Liver (tissue), 7 donors: ENCODE measurements at regions not wholly inside any gene's neighbourhood (a gene's known extent, or its start where the extent isn't known, plus 50 kb on each side); places are given as distances from the start of the nearest gene placed in this dataset.

Source experiments
- DNase-seq: peaks from one replicate; pipeline ENCODE4 v3.0.0-alpha.2; 2017; ENCODE audit warnings: low spot score
- H3K27ac ChIP-seq, 2 donors: one replicate each; pipeline ENCODE4 v1.7.0; 2013; ENCODE audit warnings: inconsistent platforms in 2 of 2, low read length in 2 of 2, control low read depth in 1 of 2, low read depth in 1 of 2, mild to moderate bottlenecking in 1 of 2
- H3K27me3 ChIP-seq, 4 donors: one replicate each; pipeline versions ENCODE4 v1.6.1 to v1.7.0; 2013; ENCODE audit warnings: low read length in 3 of 4, inconsistent platforms in 1 of 4, mild to moderate bottlenecking in 1 of 4, moderate library complexity in 1 of 4; ENCODE audit not compliant: control insufficient read depth in 4 of 4, insufficient read depth in 4 of 4
- H3K36me3 ChIP-seq, 4 donors: one replicate each; pipeline versions ENCODE4 v1.6.1 to v1.7.0; 2013; ENCODE audit warnings: low read length in 3 of 4, mild to moderate bottlenecking in 3 of 4, low read depth in 1 of 4, moderate library complexity in 1 of 4; ENCODE audit not compliant: control insufficient read depth in 4 of 4, insufficient read depth in 3 of 4
- H3K4me1 ChIP-seq, 4 donors: one replicate each; pipeline versions ENCODE4 v1.6.1 to v1.7.0; 2013; ENCODE audit warnings: low read length in 3 of 4, mild to moderate bottlenecking in 3 of 4, moderate library complexity in 1 of 4; ENCODE audit not compliant: control insufficient read depth in 4 of 4, insufficient read depth in 4 of 4
- H3K4me3 ChIP-seq, 3 donors: one replicate each; pipeline versions ENCODE4 v1.6.1 to v1.7.0; 2013; ENCODE audit warnings: low read length in 3 of 3, control low read depth in 1 of 3, low read depth in 1 of 3, mild to moderate bottlenecking in 1 of 3
- H3K9ac ChIP-seq, 2 donors: one replicate each; pipeline ENCODE4 v1.7.0; 2013; ENCODE audit warnings: low read length in 2 of 2, mild to moderate bottlenecking in 2 of 2, moderate library complexity in 2 of 2, control low read depth in 1 of 2, low read depth in 1 of 2
- H3K9me3 ChIP-seq, 4 donors: one replicate each; pipeline versions ENCODE4 v1.6.1 to v1.7.0; 2013; ENCODE audit warnings: low read length in 3 of 4; ENCODE audit not compliant: control insufficient read depth in 4 of 4
- ATF3 ChIP-seq: IDR thresholded peaks from 2 replicates; pipeline ENCODE4 v1.6.1; 2016; ENCODE audit warnings: antibody characterized with exemption
- EGR1 ChIP-seq, 2 donors: IDR thresholded peaks; 2 replicates each; pipeline ENCODE4 v1.6.1; 2016 to 2018; ENCODE audit warnings: antibody characterized with exemption in 2 of 2, low read depth in 2 of 2
- FOXA1 ChIP-seq: IDR thresholded peaks from 2 replicates; pipeline ENCODE4 v1.6.1; 2016; ENCODE audit warnings: antibody characterized with exemption
- FOXA2 ChIP-seq: IDR thresholded peaks from 2 replicates; pipeline ENCODE4 v1.6.1; 2016; ENCODE audit warnings: antibody characterized with exemption
- GABPA ChIP-seq, 2 donors: IDR thresholded peaks in 1 of 2; conservative IDR thresholded peaks in 1 of 2; 2 replicates each; pipeline ENCODE4 v1.6.1; 2016; ENCODE audit warnings: antibody characterized with exemption in 2 of 2, mild to moderate bottlenecking in 1 of 2, moderate library complexity in 1 of 2
- HNF4A ChIP-seq, 2 donors: conservative IDR thresholded peaks; 2 replicates each; pipeline ENCODE4 v1.6.1; 2016; ENCODE audit warnings: antibody characterized with exemption in 2 of 2, mild to moderate bottlenecking in 2 of 2
- HNF4G ChIP-seq: IDR thresholded peaks from 2 replicates; pipeline ENCODE4 v1.6.1; 2016; ENCODE audit warnings: antibody characterized with exemption
- NR2F2 ChIP-seq: IDR thresholded peaks from 2 replicates; pipeline ENCODE4 v1.6.1; 2016; ENCODE audit warnings: antibody characterized with exemption
- RAD21 ChIP-seq, 2 donors: IDR thresholded peaks; 2 replicates each; pipeline ENCODE4 v1.6.1; 2016; ENCODE audit warnings: antibody characterized with exemption in 2 of 2, mild to moderate bottlenecking in 2 of 2
- REST ChIP-seq: IDR thresholded peaks from 2 replicates; pipeline ENCODE4 v1.6.1; 2016; ENCODE audit warnings: antibody characterized with exemption, mild to moderate bottlenecking
- RXRA ChIP-seq, 2 donors: IDR thresholded peaks; 2 replicates each; pipeline ENCODE4 v1.6.1; 2017 to 2018; ENCODE audit warnings: antibody characterized with exemption in 2 of 2, mild to moderate bottlenecking in 1 of 2
- SP1 ChIP-seq: IDR thresholded peaks from 2 replicates; pipeline ENCODE4 v1.6.1; 2018; ENCODE audit warnings: antibody characterized with exemption, mild to moderate bottlenecking
- TAF1 ChIP-seq: conservative IDR thresholded peaks from 2 replicates; pipeline ENCODE4 v1.6.1; 2016; ENCODE audit warnings: antibody characterized with exemption, mild to moderate bottlenecking
- YY1 ChIP-seq: IDR thresholded peaks from 2 replicates; pipeline ENCODE4 v1.6.1; 2016; ENCODE audit warnings: antibody characterized with exemption, mild to moderate bottlenecking
- ZBTB33 ChIP-seq: IDR thresholded peaks from 2 replicates; pipeline ENCODE4 v1.6.1; 2016; ENCODE audit warnings: antibody characterized with exemption
- WGBS: extraction: QIAGEN DNeasy Blood & Tissue Kit; methylation state at CpG from one replicate; pipeline ENCODE4 v1.1.7; 2013; 5-methylcytosine and 5-hydroxymethylcytosine counted together
- donor health status: healthy.
- donor health status: healthy.
- donor health status: healthy.
- donor health status: healthy.

- 70% methylated on average over 2 of the region's 2 CpGs for WGBS
- no peaks in the 10 kb centered on the region for H3K4me1 ChIP-seq
- H3K36me3 ChIP-seq = no peaks in the 10 kb centered on the region
- no peak overlapping the region for H3K9ac ChIP-seq
- no peak overlapping the region for H3K27ac ChIP-seq
- H3K4me3 ChIP-seq = no peak overlapping the region
- TF ChIP-seq HNF4G (no peak), YY1 (no peak), HNF4A (conservative IDR thresholded peaks at IDR 0.05) (no peak), RXRA (IDR thresholded peaks at IDR 0.05) (no peak), SP1 (no peak), RAD21 (IDR thresholded peaks at IDR 0.05) (no peak), ATF3 (no peak), FOXA1 (no peak), NR2F2 (no peak), ZBTB33 (no peak)
- H3K27me3 ChIP-seq = no peaks in the 10 kb centered on the region
- no peaks in the 10 kb centered on the region for H3K9me3 ChIP-seq
- no peak for DNase-seq
These were observed 139.3 kb upstream of the SOX4 start for GRCh38 chr6:21454262-21454661.

- Histone ChIP-seq H3K27ac (no peak overlapping the region), H3K9ac (no peak overlapping the region), H3K4me3 (no peak overlapping the region), H3K9me3 (no peaks in the 10 kb centered on the region), H3K36me3 (no peaks in the 10 kb centered on the region), H3K4me1 (no peaks in the 10 kb centered on the region), H3K27me3 (no peaks in the 10 kb centered on the region)
- 71% methylated on average over 6 of the region's 6 CpGs for WGBS
- TF ChIP-seq ZBTB33 (no peak), YY1 (no peak), TAF1 (no peak), EGR1 (IDR thresholded peaks at IDR 0.05; ENCODE audit: low read depth in 2 of 2) (no peak), SP1 (no peak), FOXA2 (no peak), GABPA (IDR thresholded peaks at IDR 0.05 in 1 of 2, conservative IDR thresholded peaks at IDR 0.05 in 1 of 2) (no peak), RAD21 (IDR thresholded peaks at IDR 0.05) (no peak), ATF3 (no peak)
- DNase-seq = no peak
These were observed 138.5 kb upstream of the SOX4 start for GRCh38 chr6:21455071-21455470.

- WGBS = 95% methylated on average over 10 of the region's 10 CpGs
- H3K4me1 ChIP-seq = no peaks in the 10 kb centered on the region
- H3K9ac ChIP-seq = no peak overlapping the region
- TF ChIP-seq ATF3 (no peak), RAD21 (IDR thresholded peaks at IDR 0.05) (no peak), FOXA1 (no peak), SP1 (no peak), GABPA (IDR thresholded peaks at IDR 0.05 in 1 of 2, conservative IDR thresholded peaks at IDR 0.05 in 1 of 2) (no peak), EGR1 (IDR thresholded peaks at IDR 0.05; ENCODE audit: low read depth in 2 of 2) (no peak), TAF1 (no peak), YY1 (no peak), FOXA2 (no peak), NR2F2 (no peak), REST (no peak), RXRA (IDR thresholded peaks at IDR 0.05) (no peak), ZBTB33 (no peak), HNF4G (no peak)
These were observed 135.9 kb upstream of the SOX4 start for GRCh38 chr6:21457647-21458046.

More at GRCh38 chr6:21457647-21458046, 135.9 kb upstream of the SOX4 start:
- DNase-seq = no peak
- H3K4me3 ChIP-seq = no peak overlapping the region
- H3K36me3 ChIP-seq = no peaks in the 10 kb centered on the region
- no peaks in the 10 kb centered on the region for H3K27me3 ChIP-seq
- no peak overlapping the region for H3K27ac ChIP-seq
- H3K9me3 ChIP-seq = no peaks in the 10 kb centered on the region
